ENCODE measurements at regions not wholly inside any gene's neighbourhood (a gene's known extent, or its start where the extent isn't known, plus 50 kb on each side); places are given as distances from the start of the nearest gene placed in this dataset.

DNA sequence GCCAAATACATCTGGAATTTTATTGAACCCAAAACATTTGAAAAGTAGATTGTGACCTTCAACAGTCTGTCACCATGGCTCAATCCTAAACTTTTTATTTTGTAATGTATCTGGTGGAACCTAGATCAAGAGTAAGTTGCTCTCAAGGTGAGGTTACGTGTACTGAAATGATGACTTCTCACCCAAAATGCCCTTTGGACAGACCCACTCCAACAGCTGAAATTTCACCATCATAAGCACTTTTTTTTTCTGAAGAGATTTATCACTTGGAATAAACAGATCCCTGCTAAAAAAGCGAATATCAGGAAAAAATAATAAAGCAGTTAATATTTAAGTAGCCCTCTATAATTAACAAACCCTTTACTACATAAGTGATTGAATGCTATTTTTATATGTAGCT is 155.0 kb upstream of the FBXL7 start:
- no peak for TF ChIP-seq POLR2AphosphoS5 (IDR thresholded peaks at IDR 0.05; ENCODE audit: low read depth, low read length)
- TF ChIP-seq TBP (IDR thresholded peaks at IDR 0.05; ENCODE audit: low read depth, low read length): no peak
- TF ChIP-seq YY1 (IDR thresholded peaks at IDR 0.05; ENCODE audit: low read depth, low read length): no peak
- TF ChIP-seq, protein P1, sequence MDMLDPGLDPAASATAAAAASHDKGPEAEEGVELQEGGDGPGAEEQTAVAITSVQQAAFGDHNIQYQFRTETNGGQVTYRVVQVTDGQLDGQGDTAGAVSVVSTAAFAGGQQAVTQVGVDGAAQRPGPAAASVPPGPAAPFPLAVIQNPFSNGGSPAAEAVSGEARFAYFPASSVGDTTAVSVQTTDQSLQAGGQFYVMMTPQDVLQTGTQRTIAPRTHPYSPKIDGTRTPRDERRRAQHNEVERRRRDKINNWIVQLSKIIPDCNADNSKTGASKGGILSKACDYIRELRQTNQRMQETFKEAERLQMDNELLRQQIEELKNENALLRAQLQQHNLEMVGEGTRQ (IDR thresholded peaks at IDR 0.05; ENCODE audit: low read length): no peak
- TF ChIP-seq, protein P2, sequence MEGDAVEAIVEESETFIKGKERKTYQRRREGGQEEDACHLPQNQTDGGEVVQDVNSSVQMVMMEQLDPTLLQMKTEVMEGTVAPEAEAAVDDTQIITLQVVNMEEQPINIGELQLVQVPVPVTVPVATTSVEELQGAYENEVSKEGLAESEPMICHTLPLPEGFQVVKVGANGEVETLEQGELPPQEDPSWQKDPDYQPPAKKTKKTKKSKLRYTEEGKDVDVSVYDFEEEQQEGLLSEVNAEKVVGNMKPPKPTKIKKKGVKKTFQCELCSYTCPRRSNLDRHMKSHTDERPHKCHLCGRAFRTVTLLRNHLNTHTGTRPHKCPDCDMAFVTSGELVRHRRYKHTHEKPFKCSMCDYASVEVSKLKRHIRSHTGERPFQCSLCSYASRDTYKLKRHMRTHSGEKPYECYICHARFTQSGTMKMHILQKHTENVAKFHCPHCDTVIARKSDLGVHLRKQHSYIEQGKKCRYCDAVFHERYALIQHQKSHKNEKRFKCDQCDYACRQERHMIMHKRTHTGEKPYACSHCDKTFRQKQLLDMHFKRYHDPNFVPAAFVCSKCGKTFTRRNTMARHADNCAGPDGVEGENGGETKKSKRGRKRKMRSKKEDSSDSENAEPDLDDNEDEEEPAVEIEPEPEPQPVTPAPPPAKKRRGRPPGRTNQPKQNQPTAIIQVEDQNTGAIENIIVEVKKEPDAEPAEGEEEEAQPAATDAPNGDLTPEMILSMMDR (IDR thresholded peaks at IDR 0.05; ENCODE audit: control extremely low read depth in 1 of 3, insufficient read depth in 1 of 3, low read depth in 1 of 3, low read length in 3 of 3): no peak
- TF ChIP-seq CEBPB (IDR thresholded peaks at IDR 0.05; ENCODE audit: low read depth, low read length): no peak
- no peak for TF ChIP-seq ZNF274 (IDR thresholded peaks at IDR 0.05; ENCODE audit: borderline replicate concordance, extremely low read depth, low read length)
- no peak for TF ChIP-seq CHD2 (IDR thresholded peaks at IDR 0.05; ENCODE audit: low read length)
- TF ChIP-seq RAD21 (IDR thresholded peaks at IDR 0.05 in 1 of 2, conservative IDR thresholded peaks at IDR 0.05 in 1 of 2; ENCODE audit: low read depth in 2 of 2, low read length in 2 of 2): no peak
- no peak for TF ChIP-seq POLR2A (IDR thresholded peaks at IDR 0.05; ENCODE audit: control extremely low read depth in 1 of 2, low read depth in 2 of 2, low read length in 2 of 2)
- TF ChIP-seq CBX8 (IDR thresholded peaks at IDR 0.05; ENCODE audit: borderline replicate concordance, low read depth, low read length): no peak
- no peak for TF ChIP-seq EZH2 (IDR thresholded peaks at IDR 0.05; ENCODE audit: low read depth, low read length, severe bottlenecking)

All from H1 (cell line).